ENCODE measurements at regions not wholly inside any gene's neighbourhood (a gene's known extent, or its start where the extent isn't known, plus 50 kb on each side); places are given as distances from the start of the nearest gene placed in this dataset.

GRCh38 chr2:5932556-5933469 is 240.6 kb downstream of the SOX11 start:
- peak; percentile 83; the same call in 1 of the 2 replicates for TF ChIP-seq TSHZ2 (CRISPR knock-in tag; IDR thresholded peaks at IDR 0.05)
- TF ChIP-seq GLIS3 (CRISPR knock-in tag; IDR thresholded peaks at IDR 0.05): no peak
- no peak; the same call in 2 of the 3 replicates for ATAC-seq

GRCh38 chr2:5933669-5934068 is 241.5 kb downstream of the SOX11 start:
- TF ChIP-seq OSR1 (CRISPR knock-in tag; IDR thresholded peaks at IDR 0.05): no peak
- TF ChIP-seq ISL1 (CRISPR knock-in tag; IDR thresholded peaks at IDR 0.05): no peak
- TF ChIP-seq CSRNP3 (CRISPR knock-in tag; IDR thresholded peaks at IDR 0.05): no peak
- no peak for TF ChIP-seq GLIS3 (CRISPR knock-in tag; IDR thresholded peaks at IDR 0.05)
- TF ChIP-seq ARNTL (CRISPR knock-in tag; IDR thresholded peaks at IDR 0.05; ENCODE audit: borderline replicate concordance, low read depth): no peak
- TF ChIP-seq TCF4 (CRISPR knock-in tag; IDR thresholded peaks at IDR 0.05; ENCODE audit: borderline replicate concordance): no peak
- no peak for TF ChIP-seq ZNF70 (CRISPR knock-in tag; IDR thresholded peaks at IDR 0.05)
- TF ChIP-seq, protein P1, sequence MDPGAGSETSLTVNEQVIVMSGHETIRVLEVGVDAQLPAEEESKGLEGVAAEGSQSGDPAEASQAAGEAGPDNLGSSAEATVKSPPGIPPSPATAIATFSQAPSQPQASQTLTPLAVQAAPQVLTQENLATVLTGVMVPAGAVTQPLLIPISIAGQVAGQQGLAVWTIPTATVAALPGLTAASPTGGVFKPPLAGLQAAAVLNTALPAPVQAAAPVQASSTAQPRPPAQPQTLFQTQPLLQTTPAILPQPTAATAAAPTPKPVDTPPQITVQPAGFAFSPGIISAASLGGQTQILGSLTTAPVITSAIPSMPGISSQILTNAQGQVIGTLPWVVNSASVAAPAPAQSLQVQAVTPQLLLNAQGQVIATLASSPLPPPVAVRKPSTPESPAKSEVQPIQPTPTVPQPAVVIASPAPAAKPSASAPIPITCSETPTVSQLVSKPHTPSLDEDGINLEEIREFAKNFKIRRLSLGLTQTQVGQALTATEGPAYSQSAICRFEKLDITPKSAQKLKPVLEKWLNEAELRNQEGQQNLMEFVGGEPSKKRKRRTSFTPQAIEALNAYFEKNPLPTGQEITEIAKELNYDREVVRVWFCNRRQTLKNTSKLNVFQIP (CRISPR knock-in tag; IDR thresholded peaks at IDR 0.05; ENCODE audit: borderline replicate concordance, low read depth): no peak
- TF ChIP-seq ZC3H10 (CRISPR knock-in tag; IDR thresholded peaks at IDR 0.05): no peak
- no peak for TF ChIP-seq BACH2 (CRISPR knock-in tag; IDR thresholded peaks at IDR 0.05; ENCODE audit: borderline replicate concordance)
- no peak for TF ChIP-seq CSDC2 (CRISPR knock-in tag; IDR thresholded peaks at IDR 0.05)
- no peak for TF ChIP-seq ZNF565 (CRISPR knock-in tag; conservative IDR thresholded peaks at IDR 0.05; ENCODE audit: low read depth)
- TF ChIP-seq ZNF8 (CRISPR knock-in tag; IDR thresholded peaks at IDR 0.05): no peak
- TF ChIP-seq ZFP30 (CRISPR knock-in tag; IDR thresholded peaks at IDR 0.05): no peak
- no peak for TF ChIP-seq ZFP3 (CRISPR knock-in tag; IDR thresholded peaks at IDR 0.05)
- no peak for ATAC-seq

DNA sequence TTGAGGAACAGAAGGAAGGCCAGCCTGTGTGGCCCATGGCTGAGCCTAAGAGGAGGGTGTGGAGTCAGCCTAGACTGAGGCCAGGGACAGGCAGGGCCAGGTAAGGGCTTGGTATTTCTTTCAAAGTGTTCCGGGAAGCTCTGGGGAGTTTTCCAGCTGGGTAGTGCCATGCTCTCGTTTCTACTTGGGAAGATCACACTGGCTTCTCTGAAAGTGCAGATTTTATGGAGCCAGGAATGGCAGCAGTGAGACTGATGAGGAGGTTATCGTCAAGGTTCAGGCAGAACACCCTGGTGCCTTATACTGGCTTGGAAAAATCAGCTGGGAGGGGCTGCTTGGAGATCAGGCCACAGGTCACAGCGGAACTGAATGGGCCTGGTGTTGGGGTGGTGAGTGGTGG is 245.1 kb downstream of the SOX11 start:
- ATAC-seq: no peak
- TF ChIP-seq ESRRG (CRISPR knock-in tag; IDR thresholded peaks at IDR 0.05) (no peak), RARB (CRISPR knock-in tag; IDR thresholded peaks at IDR 0.05) (no peak), BACH2 (CRISPR knock-in tag; IDR thresholded peaks at IDR 0.05; ENCODE audit: borderline replicate concordance) (no peak), GLIS3 (CRISPR knock-in tag; IDR thresholded peaks at IDR 0.05) (no peak), PPARA (CRISPR knock-in tag; IDR thresholded peaks at IDR 0.05; ENCODE audit: borderline replicate concordance) (no peak), ZNF70 (CRISPR knock-in tag; IDR thresholded peaks at IDR 0.05) (no peak), CSDC2 (CRISPR knock-in tag; IDR thresholded peaks at IDR 0.05) (no peak), CSRNP3 (CRISPR knock-in tag; IDR thresholded peaks at IDR 0.05) (no peak), ZFP30 (CRISPR knock-in tag; IDR thresholded peaks at IDR 0.05) (no peak), TCF4 (CRISPR knock-in tag; IDR thresholded peaks at IDR 0.05; ENCODE audit: borderline replicate concordance) (no peak), ZNF565 (CRISPR knock-in tag; conservative IDR thresholded peaks at IDR 0.05; ENCODE audit: low read depth) (no peak), ISL1 (CRISPR knock-in tag; IDR thresholded peaks at IDR 0.05) (no peak), OSR1 (CRISPR knock-in tag; IDR thresholded peaks at IDR 0.05) (no peak)
- TF ChIP-seq, protein P2, sequence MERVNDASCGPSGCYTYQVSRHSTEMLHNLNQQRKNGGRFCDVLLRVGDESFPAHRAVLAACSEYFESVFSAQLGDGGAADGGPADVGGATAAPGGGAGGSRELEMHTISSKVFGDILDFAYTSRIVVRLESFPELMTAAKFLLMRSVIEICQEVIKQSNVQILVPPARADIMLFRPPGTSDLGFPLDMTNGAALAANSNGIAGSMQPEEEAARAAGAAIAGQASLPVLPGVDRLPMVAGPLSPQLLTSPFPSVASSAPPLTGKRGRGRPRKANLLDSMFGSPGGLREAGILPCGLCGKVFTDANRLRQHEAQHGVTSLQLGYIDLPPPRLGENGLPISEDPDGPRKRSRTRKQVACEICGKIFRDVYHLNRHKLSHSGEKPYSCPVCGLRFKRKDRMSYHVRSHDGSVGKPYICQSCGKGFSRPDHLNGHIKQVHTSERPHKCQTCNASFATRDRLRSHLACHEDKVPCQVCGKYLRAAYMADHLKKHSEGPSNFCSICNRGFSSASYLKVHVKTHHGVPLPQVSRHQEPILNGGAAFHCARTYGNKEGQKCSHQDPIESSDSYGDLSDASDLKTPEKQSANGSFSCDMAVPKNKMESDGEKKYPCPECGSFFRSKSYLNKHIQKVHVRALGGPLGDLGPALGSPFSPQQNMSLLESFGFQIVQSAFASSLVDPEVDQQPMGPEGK (CRISPR knock-in tag; IDR thresholded peaks at IDR 0.05; ENCODE audit: borderline replicate concordance): no peak
- TF ChIP-seq, protein P3, sequence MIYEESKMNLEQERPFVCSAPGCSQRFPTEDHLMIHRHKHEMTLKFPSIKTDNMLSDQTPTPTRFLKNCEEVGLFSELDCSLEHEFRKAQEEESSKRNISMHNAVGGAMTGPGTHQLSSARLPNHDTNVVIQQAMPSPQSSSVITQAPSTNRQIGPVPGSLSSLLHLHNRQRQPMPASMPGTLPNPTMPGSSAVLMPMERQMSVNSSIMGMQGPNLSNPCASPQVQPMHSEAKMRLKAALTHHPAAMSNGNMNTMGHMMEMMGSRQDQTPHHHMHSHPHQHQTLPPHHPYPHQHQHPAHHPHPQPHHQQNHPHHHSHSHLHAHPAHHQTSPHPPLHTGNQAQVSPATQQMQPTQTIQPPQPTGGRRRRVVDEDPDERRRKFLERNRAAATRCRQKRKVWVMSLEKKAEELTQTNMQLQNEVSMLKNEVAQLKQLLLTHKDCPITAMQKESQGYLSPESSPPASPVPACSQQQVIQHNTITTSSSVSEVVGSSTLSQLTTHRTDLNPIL (CRISPR knock-in tag; IDR thresholded peaks at IDR 0.05; ENCODE audit: low read depth): no peak
- TF ChIP-seq, protein P1 (CRISPR knock-in tag; IDR thresholded peaks at IDR 0.05; ENCODE audit: borderline replicate concordance, low read depth): no peak

Data from SK-N-SH treated with all-trans-retinoic acid at 6 μM for 48 hours (cell line).